Spleen (tissue), 7 donors: ENCODE measurements at regions not wholly inside any gene's neighbourhood (a gene's known extent, or its start where the extent isn't known, plus 50 kb on each side); places are given as distances from the start of the nearest gene placed in this dataset.

Experiments
- POLR2AphosphoS5 ChIP-seq, 3 donors: sonication (generic); formaldehyde crosslinking; IDR thresholded peaks; one replicate each; pipeline ENCODE4 v1.5.1; 2017; ENCODE audit warnings: antibody characterized with exemption in 3 of 3
- TF ChIP-seq, protein P1 (sequence below), 11 experiments: fragments of 200-600 bp in 7 of 11; fragments of 450-650 bp in 4 of 11; sonication (generic) in 4 of 11; IDR thresholded peaks in 8 of 11; conservative IDR thresholded peaks in 3 of 11; 1 replicate in 7 of 11; 2 replicates in 4 of 11; pipeline versions ENCODE4 v1.4.0 to v1.8.0; 2016 to 2021; ENCODE audit warnings: antibody characterized with exemption in 11 of 11, inconsistent platforms in 4 of 11, mild to moderate bottlenecking in 1 of 11
- donor health status: DM: no; HTN: no; CAD: no; lungs with moderate emphysema.
- donor health status: DM: no; HTN: no; CAD: no.
- donor health status: DM: no; HTN: no; CAD: no.

DNA sequence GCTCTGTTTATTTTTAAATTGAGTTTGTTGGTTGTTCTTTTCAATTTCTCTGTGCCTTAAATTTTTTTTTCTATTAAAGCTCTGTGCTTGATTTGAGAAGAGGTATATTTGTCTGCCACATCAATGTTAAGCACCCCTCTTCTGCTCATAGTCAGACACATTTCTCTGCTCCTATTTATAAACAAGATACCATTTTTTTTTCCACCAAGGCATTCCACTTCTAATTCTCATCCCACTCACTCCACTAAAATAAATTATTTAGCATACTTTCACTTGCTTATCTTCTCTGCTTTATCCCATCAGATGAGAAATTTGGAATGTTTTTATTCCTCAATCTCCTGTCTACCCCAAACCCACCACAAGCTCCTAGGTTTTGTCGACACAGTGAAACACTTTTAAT lies 127.0 kb upstream of the PDE5A start:
- no peak for TF ChIP-seq POLR2AphosphoS5 (IDR thresholded peaks at IDR 0.05)
- TF ChIP-seq, protein P1, sequence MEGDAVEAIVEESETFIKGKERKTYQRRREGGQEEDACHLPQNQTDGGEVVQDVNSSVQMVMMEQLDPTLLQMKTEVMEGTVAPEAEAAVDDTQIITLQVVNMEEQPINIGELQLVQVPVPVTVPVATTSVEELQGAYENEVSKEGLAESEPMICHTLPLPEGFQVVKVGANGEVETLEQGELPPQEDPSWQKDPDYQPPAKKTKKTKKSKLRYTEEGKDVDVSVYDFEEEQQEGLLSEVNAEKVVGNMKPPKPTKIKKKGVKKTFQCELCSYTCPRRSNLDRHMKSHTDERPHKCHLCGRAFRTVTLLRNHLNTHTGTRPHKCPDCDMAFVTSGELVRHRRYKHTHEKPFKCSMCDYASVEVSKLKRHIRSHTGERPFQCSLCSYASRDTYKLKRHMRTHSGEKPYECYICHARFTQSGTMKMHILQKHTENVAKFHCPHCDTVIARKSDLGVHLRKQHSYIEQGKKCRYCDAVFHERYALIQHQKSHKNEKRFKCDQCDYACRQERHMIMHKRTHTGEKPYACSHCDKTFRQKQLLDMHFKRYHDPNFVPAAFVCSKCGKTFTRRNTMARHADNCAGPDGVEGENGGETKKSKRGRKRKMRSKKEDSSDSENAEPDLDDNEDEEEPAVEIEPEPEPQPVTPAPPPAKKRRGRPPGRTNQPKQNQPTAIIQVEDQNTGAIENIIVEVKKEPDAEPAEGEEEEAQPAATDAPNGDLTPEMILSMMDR (IDR thresholded peaks at IDR 0.05 in 8 of 11, conservative IDR thresholded peaks at IDR 0.05 in 3 of 11) = no peak
